VCaP (cell line): ENCODE measurements at regions not wholly inside any gene's neighbourhood (a gene's known extent, or its start where the extent isn't known, plus 50 kb on each side); places are given as distances from the start of the nearest gene placed in this dataset.

Experiments
- H3K27ac ChIP-seq: fragments of 450-650 bp; 2 replicates; pipeline ENCODE4 v1.5.1; 2017
- CTCF ChIP-seq: fragments of 450-650 bp; conservative IDR thresholded peaks from 2 replicates; pipeline ENCODE4 v1.5.1; 2017; ENCODE audit warnings: mild to moderate bottlenecking, moderate library complexity

GRCh38 chr14:82490397-82490796 is 956.7 kb upstream of the SEL1L start:
- no peak overlapping the region for H3K27ac ChIP-seq
- no peak for TF ChIP-seq CTCF

GRCh38 chr14:82492157-82492556 is 958.5 kb upstream of the SEL1L start:
- H3K27ac ChIP-seq, result no peak overlapping the region
- TF ChIP-seq CTCF, result no peak

GRCh38 chr14:82500222-82500621 is 966.6 kb upstream of the SEL1L start:
- H3K27ac ChIP-seq, result no peak overlapping the region
- TF ChIP-seq CTCF, result no peak

GRCh38 chr14:82501554-82501953 is 967.9 kb upstream of the SEL1L start:
- no peak overlapping the region for H3K27ac ChIP-seq
- TF ChIP-seq CTCF, result no peak

GRCh38 chr14:82502043-82502442 is 968.4 kb upstream of the SEL1L start:
- H3K27ac ChIP-seq, result no peak overlapping the region
- TF ChIP-seq CTCF, result no peak

- no peak for TF ChIP-seq CTCF
- no peak overlapping the region for H3K27ac ChIP-seq
Measured at GRCh38 chr14:82504894-82505293, 971.2 kb upstream of the SEL1L start.

- TF ChIP-seq CTCF, result no peak
- H3K27ac ChIP-seq, result no peak overlapping the region
Measured at GRCh38 chr14:82510007-82510406, 976.4 kb upstream of the SEL1L start.

- no peak for TF ChIP-seq CTCF
- H3K27ac ChIP-seq, result no peak overlapping the region
Measured at GRCh38 chr14:82511399-82511798, 977.7 kb upstream of the SEL1L start.
